B cell (primary cell): ENCODE measurements at regions not wholly inside any gene's neighbourhood (a gene's known extent, or its start where the extent isn't known, plus 50 kb on each side); places are given as distances from the start of the nearest gene placed in this dataset.

Source experiments
- CTCF ChIP-seq: fragments of 200-600 bp; IDR thresholded peaks from one replicate; pipeline ENCODE4 v1.8.0; 2022; ENCODE audit warnings: antibody characterized with exemption, mild to moderate bottlenecking
- EZH2 ChIP-seq: IDR thresholded peaks from 2 replicates; pipeline ENCODE4 v1.6.1; 2012; ENCODE audit warnings: borderline replicate concordance, low read depth, mild to moderate bottlenecking, moderate library complexity, low read length; ENCODE audit not compliant: insufficient read depth, poor library complexity, severe bottlenecking

GRCh38 chrX:65910899-65911298 lies 129.0 kb downstream of the VSIG4 start:
- TF ChIP-seq CTCF, result no peak
- TF ChIP-seq EZH2, result no peak
